HG02623 (cell line): ENCODE measurements at regions not wholly inside any gene's neighbourhood (a gene's known extent, or its start where the extent isn't known, plus 50 kb on each side); places are given as distances from the start of the nearest gene placed in this dataset.
A peak's percentile ranks its signal among the peaks of the same experiment; 100 is the strongest.
"Not testable (repeated sequence)": the region's sequence is repeated elsewhere in the genome, so short reads cannot be mapped to it uniquely, and the experiment has no call there.

ENCODE experiments used
- ATAC-seq: cut with Tn5 transposase; IDR thresholded peaks from one replicate; pipeline ENCODE4 v1.9.1; 2021; ENCODE audit warnings: moderate library complexity; ENCODE audit not compliant: unreplicated experiment

DNA sequence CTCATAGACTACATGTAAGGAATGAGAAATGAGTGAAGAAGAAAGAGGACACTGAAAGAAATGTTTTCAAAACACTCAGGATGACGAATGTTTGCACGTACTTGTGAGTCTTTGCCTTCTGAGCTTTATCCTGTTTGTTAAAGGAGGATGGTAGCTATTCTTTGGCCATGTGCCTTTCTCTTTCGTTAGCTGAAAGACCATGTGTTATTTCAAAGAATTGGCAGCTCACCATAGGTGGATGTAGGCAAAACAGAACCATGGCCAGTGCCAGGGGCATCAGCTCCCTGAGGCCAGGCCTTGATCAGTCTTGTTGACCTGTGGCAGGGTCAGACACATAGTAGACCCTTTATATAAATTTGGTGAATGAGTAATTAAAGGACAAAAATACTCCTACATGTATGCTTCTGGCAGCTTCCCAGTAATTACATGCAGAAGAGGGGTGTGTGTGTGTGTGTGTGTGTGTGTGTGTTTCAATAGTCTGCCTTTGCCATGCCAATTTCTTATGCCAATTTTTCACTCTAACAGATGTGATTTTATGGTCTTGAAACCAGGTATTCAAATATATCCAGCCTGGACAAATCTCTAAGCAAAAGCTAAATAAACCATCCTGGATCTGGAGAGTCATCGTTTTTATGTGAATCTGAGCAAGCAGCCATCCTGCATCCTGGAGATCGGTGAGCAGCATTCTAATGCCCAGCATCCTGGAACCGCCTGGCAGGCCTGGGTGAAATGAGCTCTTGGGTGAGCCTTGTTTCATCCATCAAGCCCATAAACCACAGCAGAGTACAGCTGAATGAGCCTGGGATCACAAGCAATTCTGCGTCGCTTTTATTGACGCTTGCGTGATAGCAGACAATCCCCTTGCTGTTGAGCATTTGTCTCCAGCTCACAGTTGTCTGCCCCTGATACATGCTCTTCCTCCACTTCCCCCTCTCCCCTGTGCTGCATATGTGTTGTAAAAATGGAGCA is 475.4 kb downstream of the MED10 start:
- ATAC-seq = no peak

DNA sequence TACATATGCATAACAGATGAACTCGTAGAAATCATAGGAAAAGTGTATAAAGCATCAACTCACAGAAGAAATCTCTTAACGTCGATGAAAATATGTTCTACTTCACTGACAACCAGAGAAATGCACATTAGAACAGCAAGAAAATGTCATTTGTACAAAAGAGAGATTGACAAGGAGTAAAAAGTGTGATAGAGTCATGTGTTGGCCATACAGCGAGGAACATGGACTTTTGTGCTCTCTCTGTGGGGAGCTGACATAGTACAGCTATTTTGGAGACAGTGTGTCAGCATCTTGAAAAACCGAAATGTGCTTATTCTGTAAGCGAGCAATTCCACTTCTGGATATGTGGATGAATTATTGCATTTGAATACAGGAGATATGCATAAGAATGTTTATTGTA is 477.9 kb downstream of the ICE1 start:
- no peak for ATAC-seq

DNA sequence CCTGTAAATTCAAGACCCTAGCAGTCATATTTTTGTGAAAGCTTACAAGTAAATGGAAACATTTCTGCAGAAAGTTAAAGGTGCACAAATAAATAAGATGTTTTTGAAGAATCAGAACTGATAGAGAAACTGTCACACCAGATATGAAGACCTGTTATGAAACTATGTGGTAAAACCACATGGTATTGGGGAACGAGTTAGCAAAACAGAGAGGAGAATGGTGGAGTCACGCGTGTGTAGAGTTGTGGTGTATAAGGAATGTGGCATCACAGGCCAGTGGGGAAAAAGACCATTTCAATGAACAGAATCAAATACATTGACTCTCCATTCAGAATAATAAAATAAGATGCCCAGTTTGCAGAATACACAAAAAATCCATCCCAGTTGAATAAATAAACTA is 477.2 kb downstream of the ICE1 start:
- no peak for ATAC-seq

DNA sequence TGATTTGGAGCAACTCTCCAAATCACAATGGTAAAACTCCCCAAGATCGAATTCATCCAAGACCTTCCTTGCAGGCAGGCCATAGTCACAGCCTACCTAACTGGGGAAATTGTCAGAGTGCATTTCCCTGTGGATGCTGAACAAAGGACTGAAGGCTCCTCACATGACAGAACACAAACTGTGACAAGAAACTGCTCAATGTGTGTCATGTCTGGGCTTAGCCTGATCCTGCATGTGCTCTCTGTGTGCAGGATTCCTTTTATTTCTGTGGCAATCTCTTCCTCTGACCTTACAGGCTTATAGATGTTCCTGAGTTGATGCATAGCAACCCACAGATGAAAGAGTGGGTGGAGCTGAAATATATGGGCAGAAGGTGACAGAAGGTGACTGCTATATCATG is 465.8 kb downstream of the ICE1 start:
- no peak for ATAC-seq

DNA sequence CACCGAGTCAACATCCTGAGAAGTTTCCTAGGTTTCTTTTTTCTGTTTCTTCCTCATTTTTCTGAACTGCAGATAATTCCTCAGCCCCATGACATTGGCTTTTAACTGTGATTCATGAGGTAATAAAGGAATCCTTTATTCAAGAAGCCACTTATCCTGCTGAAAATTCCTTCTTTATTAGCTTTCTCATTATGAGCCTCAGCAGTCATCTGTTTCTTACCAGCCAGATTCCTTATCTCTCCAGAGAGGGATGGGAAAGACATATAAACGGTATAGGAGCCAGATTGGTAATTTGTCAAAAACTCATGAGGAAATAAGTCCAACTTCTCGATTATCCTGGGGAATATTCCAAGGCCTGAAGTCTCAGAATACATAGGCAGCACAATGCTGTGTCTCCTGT is 465.4 kb downstream of the ICE1 start:
- no peak for ATAC-seq

DNA sequence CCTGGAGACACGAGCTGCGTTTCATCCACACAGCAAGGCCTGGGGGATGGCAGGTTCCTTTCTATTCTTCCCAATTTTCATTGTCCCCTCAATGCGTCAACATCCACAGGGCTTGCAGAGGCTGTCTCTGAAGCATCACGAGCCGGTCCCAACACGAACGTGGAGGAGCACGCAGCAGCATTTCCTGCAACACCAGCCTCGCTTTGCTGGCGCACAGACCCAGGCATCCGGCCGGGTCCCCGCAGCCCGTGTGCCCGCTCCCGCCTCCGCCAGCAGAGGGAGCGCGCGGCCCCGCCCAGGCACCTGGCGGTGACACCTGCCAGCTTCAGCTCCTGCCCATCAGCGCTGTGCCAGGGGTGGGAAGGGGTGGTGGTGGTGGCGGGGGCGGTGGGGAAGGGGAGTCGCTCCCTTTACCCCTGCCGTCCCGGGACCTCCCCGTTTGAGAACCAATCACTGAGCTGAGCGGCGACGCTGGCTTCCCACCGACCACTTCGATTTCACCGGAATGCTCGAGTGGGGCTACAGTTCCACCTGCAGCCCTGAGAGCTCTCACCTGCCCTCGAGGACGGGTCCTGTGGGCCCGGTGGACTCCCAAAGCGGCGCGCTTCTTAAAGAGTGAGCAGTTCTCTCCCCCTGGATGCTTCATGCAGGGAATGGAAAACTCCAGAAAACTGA is 464.5 kb downstream of the ICE1 start:
- peak; percentile 78 for ATAC-seq

DNA sequence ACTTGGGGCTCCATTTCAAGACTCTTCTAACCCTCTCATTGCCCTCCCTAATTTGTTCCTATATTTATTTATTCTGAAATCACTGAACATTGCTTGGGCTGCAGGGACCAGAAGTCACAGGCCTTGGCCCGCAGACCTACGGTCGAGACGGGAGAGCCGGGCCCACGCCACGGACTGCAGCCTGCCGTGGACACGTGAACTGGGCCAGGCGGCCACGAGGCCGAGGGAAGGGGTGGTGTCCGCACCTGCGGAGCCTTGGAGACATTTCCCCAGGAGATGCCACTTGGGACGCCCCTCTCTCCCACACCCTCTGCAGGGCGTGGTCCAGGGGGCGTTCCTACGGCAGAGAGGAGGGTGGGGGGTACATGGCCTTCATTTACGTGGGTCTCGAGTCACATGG is 463.9 kb downstream of the ICE1 start:
- ATAC-seq = no peak

DNA sequence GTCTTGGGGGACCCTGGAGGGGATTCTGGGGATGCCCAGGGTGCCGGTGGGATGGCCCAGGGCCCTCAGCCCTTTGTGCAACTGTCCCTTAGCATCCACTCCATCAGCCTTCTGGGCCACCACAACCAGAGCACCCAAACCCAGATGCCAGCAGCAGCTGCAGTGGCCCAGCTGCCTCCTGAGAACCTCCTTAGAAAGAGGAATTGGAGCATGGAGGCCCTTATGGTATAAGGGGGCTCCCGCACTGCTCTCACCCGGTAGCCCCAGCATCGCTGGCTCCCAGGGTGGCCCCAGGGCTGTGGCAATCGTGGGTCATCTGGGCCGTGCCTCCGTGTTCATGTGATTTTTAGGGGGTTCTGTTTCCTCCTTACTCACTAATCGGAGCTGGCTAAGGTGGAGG is 463.3 kb downstream of the ICE1 start:
- ATAC-seq = no peak

DNA sequence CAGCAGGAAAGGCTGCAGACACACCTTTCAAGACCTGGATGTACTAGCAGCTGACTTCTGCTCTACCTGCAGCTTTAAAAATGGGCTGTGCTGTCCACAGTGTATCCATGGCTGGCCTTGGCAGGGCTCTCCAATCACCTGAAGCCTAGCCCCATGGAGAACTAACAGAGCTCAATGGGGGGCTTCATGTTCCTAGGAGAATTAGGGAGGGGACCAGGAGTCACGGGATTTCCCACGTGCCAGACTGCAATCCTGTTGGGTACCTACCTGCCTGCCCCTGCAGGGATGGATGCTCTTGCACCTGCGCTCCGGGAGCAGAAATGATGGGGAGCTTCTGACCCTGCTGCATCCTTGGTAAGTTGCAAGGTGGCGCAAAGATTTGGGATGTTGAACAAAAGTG is 462.1 kb downstream of the ICE1 start:
- ATAC-seq = no peak

DNA sequence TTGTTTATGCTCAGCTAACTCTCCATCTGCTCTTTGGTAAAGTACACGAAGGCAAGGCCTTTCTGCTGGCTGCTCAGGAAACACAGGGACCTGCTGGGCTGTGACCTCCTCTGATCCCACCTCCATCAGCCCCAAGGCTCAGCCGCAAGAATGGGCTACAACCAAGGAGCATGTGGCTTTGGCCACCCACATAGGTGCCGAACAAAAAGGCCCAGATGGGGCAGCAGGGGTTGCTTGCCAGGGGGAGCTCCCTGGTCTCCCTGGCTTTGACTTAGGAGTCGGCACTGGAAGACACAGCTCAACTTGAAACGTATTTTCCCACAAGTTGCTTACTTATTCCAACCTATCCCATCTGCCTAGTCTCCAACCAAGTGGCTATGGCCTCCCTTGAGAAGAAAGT is 461.1 kb downstream of the ICE1 start:
- ATAC-seq = no peak

DNA sequence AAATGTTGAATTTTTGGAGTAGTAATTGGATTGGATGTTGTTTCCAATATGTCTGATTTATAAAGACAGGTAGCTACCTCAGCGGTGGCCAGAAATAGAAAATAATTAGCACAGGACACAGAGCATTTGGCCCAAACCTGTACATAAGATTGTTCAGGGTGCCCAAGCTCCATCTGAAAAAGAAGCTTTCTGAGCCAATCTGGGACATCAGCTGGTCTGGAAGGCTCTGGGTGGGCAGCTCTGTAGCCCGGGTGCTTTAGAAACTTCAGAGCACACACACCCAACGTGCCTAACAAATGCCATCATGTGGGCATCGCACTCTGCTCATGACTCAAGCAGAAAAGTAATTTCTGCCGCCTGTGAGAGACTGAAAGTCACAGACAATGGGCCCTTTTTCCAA is 460.7 kb downstream of the ICE1 start:
- no peak for ATAC-seq

DNA sequence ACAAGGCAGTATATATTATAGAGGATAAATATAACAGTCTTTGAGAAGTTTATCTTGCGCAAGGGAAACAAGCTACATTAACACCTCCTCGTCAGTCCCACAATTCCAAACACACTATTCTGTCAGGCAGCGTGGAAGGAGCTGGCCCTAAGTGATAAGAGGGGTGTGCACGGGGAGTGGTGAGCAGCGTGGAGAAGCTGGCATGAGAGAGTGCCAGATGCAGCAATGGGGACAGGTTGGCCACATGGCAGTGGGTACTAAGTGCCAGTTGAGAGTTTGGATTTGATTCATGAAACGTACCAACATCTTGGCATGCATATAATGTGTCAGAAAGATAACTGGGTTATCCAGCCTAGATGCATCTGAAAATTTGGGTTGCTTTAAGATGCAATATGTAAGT is 460.2 kb downstream of the ICE1 start:
- no peak for ATAC-seq

DNA sequence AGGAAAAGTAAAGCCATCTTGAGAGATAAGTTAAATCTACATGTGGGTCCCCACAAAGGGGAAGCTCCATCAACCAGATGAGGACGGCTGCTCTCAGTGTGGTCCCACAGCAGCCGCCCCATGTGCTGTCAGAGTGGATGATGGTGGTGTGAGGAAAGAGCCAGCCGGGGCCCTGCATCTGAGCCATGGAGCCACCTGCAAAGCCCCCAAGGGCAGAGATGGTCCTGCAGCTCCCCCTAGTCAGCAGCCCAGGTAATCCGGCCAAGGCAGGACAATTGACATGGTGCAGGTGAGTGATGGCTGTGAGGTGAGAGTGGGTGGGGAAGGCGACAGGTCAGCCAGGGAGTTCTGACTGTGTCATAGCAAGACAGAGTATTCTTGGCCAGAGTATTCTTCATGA is 458.8 kb downstream of the ICE1 start:
- ATAC-seq = peak; percentile 48

DNA sequence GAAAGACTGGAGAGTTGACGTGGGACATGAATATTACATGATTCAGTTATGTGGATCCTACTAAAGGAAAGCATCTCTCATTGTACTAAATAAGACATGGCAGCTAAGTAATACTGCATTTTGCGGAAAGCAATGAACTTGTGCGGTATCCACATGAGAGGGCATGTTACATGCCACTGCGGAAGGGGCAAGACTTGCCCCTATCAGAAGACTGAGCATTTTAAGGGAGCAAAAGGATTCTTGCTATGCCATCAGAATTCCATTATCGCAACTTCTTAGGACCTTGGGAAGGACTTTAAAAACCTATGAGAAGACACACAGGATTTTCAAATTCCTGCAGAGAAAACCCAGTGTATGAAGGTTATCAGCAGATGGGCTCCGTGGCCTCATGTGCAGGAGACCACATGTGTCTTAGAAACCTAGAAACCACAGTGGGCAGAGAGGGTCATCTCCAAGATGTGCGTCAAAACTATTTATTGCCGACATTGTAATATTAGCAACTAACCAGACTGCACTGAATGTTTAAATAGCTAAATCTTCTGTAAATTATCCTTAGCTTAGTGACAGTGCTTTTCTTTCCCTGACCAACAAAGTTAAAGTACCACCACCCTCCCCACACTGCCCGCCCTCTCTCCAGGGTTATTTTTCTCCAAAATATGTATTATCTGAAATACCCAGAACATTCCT is 457.7 kb downstream of the ICE1 start:
- no peak for ATAC-seq

DNA sequence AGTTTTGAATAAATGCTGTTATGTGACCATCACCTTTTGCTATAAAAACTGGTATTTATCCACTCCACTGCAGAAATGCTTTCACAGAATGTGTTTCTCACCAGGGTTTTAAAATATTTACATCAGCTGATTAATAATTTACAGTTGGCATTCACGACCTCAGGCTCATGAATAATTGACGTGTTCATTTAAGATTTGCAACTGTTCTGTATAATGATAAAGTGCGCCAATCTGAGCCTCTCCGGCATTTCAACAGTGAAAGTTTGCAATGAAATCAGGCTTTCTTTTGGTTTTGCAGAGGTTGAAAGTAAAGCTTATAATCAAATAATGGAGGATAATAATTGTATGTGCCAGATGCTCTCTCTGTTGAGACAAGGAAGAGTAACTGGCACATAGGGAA is 434.9 kb downstream of the ICE1 start:
- no peak for ATAC-seq

DNA sequence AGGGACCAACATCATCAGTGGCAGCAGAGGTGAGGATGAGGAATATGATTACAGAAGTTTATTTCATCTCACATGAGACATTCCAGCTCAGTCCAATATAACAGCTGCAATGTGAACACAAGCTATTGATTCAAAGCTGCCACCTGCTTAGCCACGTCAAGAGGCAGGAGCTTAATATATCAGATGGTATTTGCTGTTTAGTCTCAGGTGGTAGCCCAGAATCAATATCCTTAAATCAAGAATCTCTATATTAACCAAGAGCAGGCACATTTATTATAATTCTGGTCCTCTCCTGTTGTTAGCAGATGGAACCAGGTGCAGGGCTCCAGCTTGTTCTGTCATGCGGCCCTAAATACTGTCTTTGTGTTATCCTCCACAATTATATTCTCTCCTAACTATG is 431.6 kb downstream of the ICE1 start:
- ATAC-seq = no peak

DNA sequence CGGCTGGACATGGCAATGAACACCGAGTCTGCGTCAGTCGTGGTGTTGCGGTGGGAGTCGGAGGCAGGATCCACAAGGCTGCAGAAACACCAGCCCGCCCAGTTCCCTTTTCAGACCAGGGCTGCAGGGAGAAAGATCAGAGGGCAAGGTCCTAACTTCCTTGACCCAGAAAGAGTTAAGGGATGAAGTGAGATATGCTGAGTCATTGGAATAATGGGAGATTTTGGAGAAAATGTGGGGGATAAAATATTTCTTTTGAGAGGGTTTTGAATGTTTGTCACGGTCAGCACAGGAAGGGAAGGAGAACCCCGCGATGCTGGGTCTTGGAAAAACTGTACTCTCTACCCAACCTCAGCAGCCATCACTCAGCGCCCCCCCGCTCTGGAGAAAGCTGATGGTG is 416.0 kb downstream of the ICE1 start:
- ATAC-seq = no peak

DNA sequence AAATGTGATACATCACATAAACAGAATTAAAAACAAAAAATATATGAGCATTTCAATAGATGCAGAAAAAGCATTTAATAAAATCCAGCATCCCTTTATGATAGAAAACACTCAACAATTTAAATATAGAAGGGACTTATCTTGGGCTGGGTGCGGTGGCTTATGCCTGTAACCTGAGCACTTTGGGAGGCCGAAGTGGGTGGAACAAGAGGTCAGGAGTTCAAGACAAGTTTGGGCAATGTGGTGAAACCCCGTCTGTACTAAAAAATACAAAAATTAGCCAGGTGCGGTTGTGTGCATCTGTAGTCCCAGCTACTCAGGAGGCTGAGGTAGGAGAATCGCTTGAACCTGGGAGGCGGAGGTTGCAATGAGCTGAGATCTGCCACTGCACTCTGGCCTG is 409.1 kb downstream of the ICE1 start:
- not testable (repeated sequence) for ATAC-seq

DNA sequence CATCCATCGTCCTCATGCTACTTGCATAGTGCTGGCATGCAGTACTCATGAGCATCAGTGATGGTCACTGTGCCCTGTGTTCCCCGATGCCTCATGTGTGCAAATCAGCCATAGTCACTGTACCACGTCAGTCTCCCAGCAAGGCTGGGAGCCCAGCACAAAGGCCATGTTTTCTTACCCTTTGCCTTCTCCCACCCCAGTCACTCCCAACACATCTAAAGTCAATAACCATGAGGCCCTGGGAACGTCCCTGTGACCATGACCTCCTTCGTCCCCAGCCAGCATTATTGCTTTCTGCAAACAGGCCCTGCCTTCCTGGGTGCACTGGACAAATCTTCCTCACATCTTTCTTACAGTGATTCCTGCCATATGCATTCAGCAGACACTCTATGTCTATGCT is 406.1 kb downstream of the ICE1 start:
- ATAC-seq = no peak

DNA sequence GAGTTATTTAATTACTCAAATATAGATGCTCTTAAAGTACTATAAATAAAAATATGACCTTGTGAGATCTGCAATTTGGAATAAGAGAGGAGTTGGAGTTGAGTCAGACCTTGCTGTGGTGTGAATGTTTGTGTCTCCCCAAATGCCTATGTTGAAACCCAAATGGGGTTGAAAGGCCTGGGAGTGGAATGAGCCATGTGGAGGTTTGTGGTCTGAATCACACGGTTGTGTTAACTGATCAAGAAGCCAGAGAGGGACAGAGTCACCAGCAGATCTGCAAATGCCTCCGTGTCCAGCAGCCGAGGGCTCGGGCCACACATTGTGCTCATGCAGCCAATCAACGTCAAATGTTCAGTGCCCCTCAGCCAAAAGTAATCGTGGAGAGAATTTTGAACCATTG is 404.4 kb downstream of the ICE1 start:
- ATAC-seq = no peak

DNA sequence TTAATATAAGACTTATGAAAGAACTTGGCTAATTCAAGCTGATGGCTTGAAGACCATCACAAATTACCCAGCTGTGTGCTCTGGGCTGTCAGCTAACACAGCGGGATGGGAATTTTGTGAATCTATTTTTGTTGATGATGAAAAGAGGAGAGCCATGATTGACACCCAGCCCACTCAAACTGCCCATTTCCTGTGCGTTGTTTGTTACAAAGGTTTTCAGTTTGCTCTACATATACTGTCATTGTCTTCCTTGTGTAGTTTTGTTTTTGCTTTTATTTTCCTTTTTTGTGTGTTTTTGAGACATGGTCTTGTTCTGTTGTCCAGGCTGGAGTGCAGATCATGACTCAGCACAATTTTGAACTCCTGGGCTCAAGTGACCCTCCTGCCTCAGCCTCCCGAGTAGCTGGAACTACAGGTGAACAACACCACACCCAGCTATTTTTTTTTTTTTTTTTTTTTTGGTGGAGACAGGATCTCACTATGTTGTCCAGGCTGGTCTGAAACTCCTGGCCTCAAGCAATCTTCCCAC is 400.3 kb downstream of the ICE1 start:
- ATAC-seq = no peak

DNA sequence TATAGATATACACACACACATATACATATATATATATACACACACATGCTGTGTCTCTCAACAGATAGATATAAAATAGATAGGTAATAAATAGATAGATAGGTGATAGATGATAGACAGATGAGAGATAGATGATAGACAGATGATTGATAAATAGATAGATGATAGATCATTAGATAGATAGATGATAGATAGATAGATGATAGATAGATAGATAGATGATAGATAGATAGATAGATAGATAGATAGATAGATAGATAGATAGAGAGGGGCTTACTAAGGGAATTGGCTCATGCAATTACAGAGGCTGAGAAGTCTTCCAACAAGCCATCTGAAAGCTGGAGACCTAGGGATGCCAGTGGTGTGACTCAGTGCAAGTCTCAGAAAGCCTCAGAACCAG is 394.5 kb downstream of the ICE1 start:
- ATAC-seq = no peak
